GM19351 (cell line): ENCODE measurements at regions not wholly inside any gene's neighbourhood (a gene's known extent, or its start where the extent isn't known, plus 50 kb on each side); places are given as distances from the start of the nearest gene placed in this dataset.

Source experiments
- ATAC-seq: cut with Tn5 transposase; IDR thresholded peaks from one replicate; pipeline ENCODE4 v1.9.1; 2021; ENCODE audit warnings: mild to moderate bottlenecking, moderate library complexity; ENCODE audit not compliant: unreplicated experiment

GRCh38 chr10:131841131-131841660 lies 59.6 kb upstream of the PPP2R2D start:
- ATAC-seq = no peak

GRCh38 chr10:131841661-131842139 lies 59.1 kb upstream of the PPP2R2D start:
- no peak for ATAC-seq

- ATAC-seq = no peak
Measured at GRCh38 chr10:131842351-131843088, 58.3 kb upstream of the PPP2R2D start.

- no peak for ATAC-seq
Measured at GRCh38 chr10:131843089-131843595, 57.7 kb upstream of the PPP2R2D start.

GRCh38 chr10:131843881-131844284 lies 56.9 kb upstream of the PPP2R2D start:
- ATAC-seq = no peak

GRCh38 chr10:131844529-131845084 lies 56.2 kb upstream of the PPP2R2D start:
- no peak for ATAC-seq

- no peak for ATAC-seq
Measured at GRCh38 chr10:131845505-131846239, 55.1 kb upstream of the PPP2R2D start.

- ATAC-seq = no peak
Measured at GRCh38 chr10:131846240-131847101, 54.3 kb upstream of the PPP2R2D start.

- ATAC-seq = no peak
Measured at GRCh38 chr10:131847241-131847783, 53.5 kb upstream of the PPP2R2D start.

- ATAC-seq = no peak
Measured at GRCh38 chr10:131848296-131848695, 52.5 kb upstream of the PPP2R2D start.

GRCh38 chr10:131848741-131849590 lies 51.8 kb upstream of the PPP2R2D start:
- no peak for ATAC-seq

GRCh38 chr10:131849591-131850382 lies 51.0 kb upstream of the PPP2R2D start:
- no peak for ATAC-seq

GRCh38 chr10:131850383-131850870 lies 50.4 kb upstream of the PPP2R2D start:
- no peak for ATAC-seq
